Erythroblast (primary cell): ENCODE measurements at regions not wholly inside any gene's neighbourhood (a gene's known extent, or its start where the extent isn't known, plus 50 kb on each side); places are given as distances from the start of the nearest gene placed in this dataset.

ENCODE experiments used
- GATA1 ChIP-seq: IDR thresholded peaks from 2 replicates; pipeline ENCODE4 v1.6.1; 2011; ENCODE audit warnings: low read depth, mild to moderate bottlenecking, control low read depth, low read length, moderate library complexity
- POLR2A ChIP-seq: IDR thresholded peaks from 2 replicates; pipeline ENCODE4 v1.6.1; 2011; ENCODE audit warnings: mild to moderate bottlenecking, low read length

GRCh38 chr5:29230591-29230990 is 1962.9 kb upstream of the CDH6 start:
- no peak for TF ChIP-seq POLR2A
- no peak for TF ChIP-seq GATA1
